Inflammatory macrophage treated with lipopolysaccharide for 1 hour (primary cell): ENCODE measurements at regions not wholly inside any gene's neighbourhood (a gene's known extent, or its start where the extent isn't known, plus 50 kb on each side); places are given as distances from the start of the nearest gene placed in this dataset.

ENCODE experiments used
- DNase-seq, 2 donors: peaks; one replicate each; pipeline ENCODE4 v3.0.0-alpha.2; 2020 to 2022

DNA sequence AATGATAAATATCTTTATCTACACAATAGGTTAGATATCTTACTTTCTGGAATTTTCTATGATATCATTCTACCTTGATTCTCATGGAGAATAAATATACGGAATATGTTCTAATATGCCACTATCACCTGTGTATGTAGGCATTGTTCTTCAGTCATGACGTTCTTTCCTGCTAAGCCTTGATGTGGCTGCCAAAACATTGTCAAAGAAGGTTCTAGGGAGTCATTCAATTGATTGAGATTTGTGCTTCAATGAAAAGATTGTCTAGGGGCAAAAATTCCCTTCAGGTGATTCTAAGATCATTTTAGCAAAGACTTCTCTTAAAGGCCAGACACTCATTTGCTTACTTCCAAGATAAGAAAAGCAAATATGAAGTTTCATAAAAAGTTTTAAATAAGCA is 118.1 kb downstream of the MAT2B start:
- no peak for DNase-seq

- no peak for DNase-seq
These were observed 118.6 kb downstream of the MAT2B start for GRCh38 chr5:163623986-163624385.

- DNase-seq = no peak
These were observed 119.0 kb downstream of the MAT2B start for GRCh38 chr5:163624431-163624830.

GRCh38 chr5:163626904-163627434 is 121.5 kb downstream of the MAT2B start:
- no peak for DNase-seq

- DNase-seq = no peak
These were observed 126.4 kb downstream of the MAT2B start for GRCh38 chr5:163631856-163632255.

- no peak for DNase-seq
These were observed 128.6 kb downstream of the MAT2B start for GRCh38 chr5:163633926-163634460.

- DNase-seq = no peak
These were observed 130.2 kb downstream of the MAT2B start for GRCh38 chr5:163635631-163636030.

- no peak for DNase-seq
These were observed 137.5 kb downstream of the MAT2B start for GRCh38 chr5:163642904-163643303.

DNA sequence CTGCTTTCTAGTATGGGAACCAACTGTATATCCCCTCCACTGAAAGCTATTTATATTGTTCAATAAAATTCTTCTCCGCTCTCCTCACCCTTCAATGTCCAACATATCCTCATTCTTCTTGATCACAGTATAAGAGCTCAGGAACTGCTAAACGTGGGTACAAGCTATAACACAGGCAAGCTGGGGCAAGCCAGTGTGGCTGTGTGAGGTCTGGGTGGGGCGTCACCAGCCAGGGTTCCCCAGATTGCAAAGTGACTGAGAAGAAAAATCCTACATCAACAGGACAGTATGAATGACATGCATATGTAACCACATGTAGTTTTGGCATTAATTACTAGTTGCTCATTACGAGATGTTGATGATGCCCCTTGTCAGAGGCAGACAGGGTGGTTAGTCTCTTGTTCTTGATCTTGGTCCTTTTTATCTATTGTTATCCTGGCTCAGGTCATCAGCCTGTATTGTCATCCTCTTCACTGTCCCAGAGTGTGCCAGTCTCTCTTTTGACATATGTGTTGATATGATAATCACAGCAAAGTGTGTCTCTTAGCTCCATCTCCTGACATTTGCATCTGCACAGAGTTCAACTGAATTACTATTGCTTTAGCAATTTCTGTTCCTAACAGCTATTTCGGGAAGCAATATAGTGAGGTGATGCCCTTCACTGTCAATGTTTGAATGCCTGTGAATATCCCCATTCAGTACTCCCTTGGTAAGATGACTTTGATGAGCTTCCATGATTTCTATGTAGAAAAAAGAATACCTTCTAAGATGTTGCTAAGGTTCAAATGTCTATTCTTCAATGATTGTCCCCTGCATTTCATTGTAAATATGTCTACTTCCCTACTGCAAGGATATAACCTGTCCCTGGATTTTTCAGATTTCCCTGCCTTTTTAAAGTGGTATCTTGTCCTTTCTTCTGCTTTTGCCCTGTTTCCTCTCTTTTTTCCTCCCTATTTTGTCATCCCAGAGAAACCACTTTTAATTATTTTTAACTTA is 140.3 kb downstream of the MAT2B start:
- no peak for DNase-seq

GRCh38 chr5:163649514-163649913 is 144.1 kb downstream of the MAT2B start:
- no peak for DNase-seq

- no peak for DNase-seq
These were observed 148.1 kb downstream of the MAT2B start for GRCh38 chr5:163653526-163653925.

DNA sequence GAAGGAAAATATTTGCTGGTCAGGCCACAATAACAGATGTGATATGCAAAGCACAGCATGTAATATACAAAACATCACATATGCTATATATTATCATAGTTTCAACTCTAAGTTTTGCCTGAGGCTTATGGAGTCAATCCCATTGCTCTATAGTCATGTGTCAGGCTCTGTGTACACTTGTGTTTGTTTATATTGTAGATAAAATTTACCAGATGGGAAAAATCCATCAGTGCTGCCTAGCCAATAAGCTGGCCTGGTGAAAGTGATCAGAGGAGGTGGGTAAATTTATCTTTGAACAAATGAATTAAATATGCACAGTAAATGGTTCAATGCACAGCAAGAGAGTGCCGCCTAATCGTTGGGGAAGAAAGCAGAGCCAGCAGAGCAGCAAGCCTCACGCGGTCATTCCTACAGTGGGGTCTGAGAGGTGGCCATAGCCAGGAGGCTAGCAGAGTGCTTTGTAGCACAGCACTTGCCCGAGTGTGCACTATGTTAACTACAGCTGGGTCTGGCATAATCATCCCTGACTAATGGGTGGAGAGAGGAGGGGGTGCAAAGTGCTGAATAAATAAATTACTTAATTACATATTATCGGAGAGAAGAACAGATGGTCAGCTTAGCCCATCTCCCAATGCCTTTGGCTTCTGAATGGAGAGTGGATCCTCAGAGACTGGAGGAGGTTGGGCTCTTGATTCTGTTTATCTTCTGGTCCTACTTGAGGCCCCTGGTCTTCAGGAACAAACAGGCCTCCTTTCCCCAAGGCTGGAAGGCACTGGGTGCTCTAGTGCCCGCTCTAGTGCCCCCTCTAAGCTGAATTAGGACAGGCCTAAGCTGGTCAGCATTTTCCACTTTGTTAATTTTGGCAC is 153.5 kb downstream of the MAT2B start:
- DNase-seq = no peak

DNA sequence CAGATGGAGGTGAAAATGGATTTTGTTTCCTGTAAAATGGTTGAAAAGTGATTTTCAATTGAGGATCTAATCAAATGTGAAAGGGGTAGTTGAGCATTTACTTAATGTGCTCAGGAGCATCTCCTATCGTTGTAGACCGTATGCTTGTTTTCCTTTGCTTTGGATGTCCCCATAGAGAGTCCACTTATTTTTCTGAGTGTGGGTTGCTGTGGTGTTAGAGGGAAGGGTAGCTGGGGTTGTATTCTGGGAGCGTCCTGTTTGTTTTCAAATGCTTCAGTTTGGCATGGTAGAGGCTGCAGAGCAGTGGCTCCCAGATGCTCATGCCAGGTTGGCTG is 154.1 kb downstream of the MAT2B start:
- no peak for DNase-seq

GRCh38 chr5:163660486-163660885 is 155.1 kb downstream of the MAT2B start:
- DNase-seq = no peak

- DNase-seq = no peak
These were observed 155.9 kb downstream of the MAT2B start for GRCh38 chr5:163661360-163661759.

DNA sequence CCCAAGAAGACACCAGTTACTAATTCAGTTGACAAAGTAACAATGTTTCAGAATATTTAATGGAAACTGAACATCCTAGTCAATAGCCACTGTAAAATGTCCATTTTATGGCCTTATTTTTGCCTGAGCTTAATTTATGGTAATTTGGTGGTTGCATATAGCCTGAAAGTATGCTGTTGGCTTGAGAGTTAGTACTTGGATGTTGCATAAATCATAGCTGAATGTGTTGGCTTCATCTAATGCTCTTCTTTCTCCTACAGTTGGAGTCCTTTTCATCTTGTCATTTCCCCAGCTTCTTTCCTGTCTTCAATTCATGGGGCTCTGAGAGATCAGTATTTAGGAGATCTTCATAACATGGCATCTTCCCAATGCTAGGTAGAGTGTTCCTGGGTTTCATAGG is 164.6 kb downstream of the MAT2B start:
- DNase-seq = no peak

- no peak for DNase-seq
These were observed 171.7 kb downstream of the MAT2B start for GRCh38 chr5:163677092-163677491.

- no peak for DNase-seq
These were observed 176.8 kb downstream of the MAT2B start for GRCh38 chr5:163682234-163682633.

GRCh38 chr5:163687414-163687813 is 182.0 kb downstream of the MAT2B start:
- DNase-seq = no peak

GRCh38 chr5:163692091-163692490 is 186.7 kb downstream of the MAT2B start:
- no peak for DNase-seq

- peak; percentile 4 to 37 for DNase-seq
These were observed 190.6 kb downstream of the MAT2B start for GRCh38 chr5:163695830-163696578.

DNA sequence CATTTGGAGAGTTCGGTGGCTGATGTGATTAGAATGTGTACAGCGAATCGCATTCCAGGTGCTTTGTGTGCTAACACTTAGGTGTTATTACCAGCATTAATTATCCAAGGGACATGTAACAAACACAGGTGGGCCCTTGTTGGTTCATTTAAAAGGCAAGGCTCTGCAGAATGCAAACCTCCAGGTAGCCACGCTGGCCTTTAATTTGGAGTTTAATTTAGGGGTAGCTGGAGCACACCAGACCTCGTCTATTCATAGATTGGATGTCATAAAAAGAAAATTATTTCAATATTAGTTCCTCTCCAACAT is 191.1 kb downstream of the MAT2B start:
- DNase-seq = no peak
